ENCODE measurements at regions not wholly inside any gene's neighbourhood (a gene's known extent, or its start where the extent isn't known, plus 50 kb on each side); places are given as distances from the start of the nearest gene placed in this dataset.

DNA sequence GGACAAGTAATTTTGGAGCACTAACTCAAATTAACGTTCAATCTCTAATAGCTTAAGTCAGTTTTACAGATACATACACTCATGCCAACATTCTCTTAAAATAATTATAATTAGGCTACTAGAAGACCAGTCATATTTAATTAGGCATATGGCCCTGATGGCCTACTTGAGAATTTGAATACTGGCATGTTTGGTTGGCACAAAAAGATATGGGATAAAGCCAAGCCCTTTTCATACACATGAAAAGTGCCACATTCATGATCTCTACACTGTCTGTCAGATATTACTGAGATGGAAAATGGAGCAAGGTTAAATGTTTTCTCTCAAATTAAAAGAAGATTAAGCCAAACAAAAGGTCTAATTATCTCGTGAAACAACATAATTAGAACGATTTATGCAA, 1091.0 kb downstream of the C4orf33 start:
- TF ChIP-seq YY1 (IDR thresholded peaks at IDR 0.05; ENCODE audit: insufficient read depth, insufficient read length) (no peak), SUZ12 (IDR thresholded peaks at IDR 0.05; ENCODE audit: extremely low read depth, insufficient read depth, insufficient read length) (no peak), ZNF274 (IDR thresholded peaks at IDR 0.05; ENCODE audit: low read depth, low read length) (no peak)
